DMS 273 (cell line): ENCODE measurements at regions not wholly inside any gene's neighbourhood (a gene's known extent, or its start where the extent isn't known, plus 50 kb on each side); places are given as distances from the start of the nearest gene placed in this dataset.
A peak's percentile ranks its signal among the peaks of the same experiment; 100 is the strongest.

Experiments used
- DNase-seq: peaks from one replicate; lab custom pipeline; 2025; ENCODE audit not compliant: unreplicated experiment; lab: John Stamatoyannopoulos, UW

DNA sequence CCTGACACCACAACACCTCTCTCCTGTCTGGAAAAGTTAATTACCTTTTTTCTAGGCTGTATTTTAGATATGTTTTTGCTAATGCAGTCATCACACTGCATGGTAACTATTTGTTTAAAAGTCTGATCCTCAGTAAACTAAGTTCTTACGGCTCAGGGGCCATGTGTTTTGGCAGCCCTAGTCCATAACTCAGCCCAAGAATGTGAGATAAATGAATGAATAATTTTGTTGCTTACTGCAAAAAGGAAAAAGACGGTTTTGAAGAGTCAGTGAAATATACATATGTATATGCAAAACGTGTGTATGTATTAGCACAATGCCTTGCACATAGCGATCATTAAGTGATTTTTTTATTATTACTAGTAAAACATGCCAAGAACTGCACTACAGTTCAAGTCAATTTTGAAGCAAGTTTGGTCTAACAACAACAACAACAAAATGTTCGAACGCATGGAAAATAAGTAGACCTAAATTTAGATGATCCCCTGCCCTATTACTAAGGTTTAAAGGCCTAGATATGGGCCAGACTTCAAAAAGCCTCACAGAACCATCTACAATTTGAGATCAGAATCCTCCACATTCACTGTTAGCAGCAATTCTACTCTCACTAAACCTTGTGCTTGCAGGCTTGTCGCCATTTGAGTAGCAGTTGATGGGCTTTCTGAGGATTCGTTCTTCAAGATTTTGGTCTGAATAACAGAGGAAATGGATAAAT, 140.0 kb downstream of the NDUFA12 start:
- no peak for DNase-seq

DNA sequence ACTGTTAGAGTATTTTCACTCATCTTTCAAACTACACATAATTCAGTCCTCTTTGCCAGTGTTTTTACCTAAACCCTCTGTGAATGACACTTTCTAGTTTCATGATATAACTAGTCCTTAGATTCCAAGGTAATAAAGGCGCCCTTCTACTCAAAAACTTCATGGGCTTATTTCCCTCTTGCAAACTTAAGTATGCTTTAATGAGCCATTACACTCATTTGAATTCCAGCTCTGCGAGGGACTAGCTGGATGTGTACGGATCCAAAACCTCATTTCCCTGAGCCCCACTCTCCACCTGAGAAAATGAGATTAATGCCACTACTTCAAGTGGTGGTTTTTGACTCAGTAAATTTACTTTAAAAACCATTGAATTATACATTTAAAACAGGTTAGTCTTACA, 141.1 kb downstream of the NDUFA12 start:
- DNase-seq, result no peak

DNA sequence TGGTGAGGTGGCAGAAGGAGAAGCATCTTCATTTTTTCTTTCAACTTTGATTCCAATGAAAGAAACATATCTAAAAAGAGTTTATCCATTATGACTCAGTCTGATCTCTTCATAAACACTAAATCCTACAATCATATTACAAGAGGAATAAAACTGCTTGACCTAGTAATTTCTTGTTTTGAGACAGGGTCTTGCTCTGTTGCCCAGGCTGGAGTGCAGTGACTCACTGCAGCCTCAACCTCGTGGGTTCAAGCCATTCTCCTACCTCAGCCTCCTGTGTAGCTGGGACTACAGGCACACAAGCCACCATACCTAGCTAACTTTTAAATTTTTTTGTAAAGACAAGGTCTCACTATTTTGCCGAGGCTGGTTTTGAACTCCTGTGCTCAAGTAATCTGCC, 147.2 kb downstream of the NDUFA12 start:
- no peak for DNase-seq

DNA sequence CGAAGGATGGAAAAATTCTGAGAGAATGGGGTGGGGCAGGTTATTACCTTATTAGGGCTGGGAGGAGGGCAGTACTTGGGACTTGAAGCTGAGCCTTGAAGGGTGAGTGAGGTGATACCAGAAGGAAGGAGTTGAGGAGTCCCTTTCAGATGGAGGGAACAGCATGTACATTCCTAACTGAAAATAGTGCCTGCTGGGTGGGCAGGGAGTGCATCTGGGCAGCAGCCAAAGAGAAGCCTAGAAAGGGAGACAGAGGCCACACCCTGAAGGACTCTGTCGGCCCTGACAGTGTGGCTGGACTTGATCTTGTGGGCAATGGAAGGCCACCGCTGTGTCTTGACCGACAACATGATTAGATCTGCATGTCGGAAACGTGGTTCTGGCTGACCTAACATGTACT, 147.6 kb downstream of the NDUFA12 start:
- DNase-seq, result no peak

DNA sequence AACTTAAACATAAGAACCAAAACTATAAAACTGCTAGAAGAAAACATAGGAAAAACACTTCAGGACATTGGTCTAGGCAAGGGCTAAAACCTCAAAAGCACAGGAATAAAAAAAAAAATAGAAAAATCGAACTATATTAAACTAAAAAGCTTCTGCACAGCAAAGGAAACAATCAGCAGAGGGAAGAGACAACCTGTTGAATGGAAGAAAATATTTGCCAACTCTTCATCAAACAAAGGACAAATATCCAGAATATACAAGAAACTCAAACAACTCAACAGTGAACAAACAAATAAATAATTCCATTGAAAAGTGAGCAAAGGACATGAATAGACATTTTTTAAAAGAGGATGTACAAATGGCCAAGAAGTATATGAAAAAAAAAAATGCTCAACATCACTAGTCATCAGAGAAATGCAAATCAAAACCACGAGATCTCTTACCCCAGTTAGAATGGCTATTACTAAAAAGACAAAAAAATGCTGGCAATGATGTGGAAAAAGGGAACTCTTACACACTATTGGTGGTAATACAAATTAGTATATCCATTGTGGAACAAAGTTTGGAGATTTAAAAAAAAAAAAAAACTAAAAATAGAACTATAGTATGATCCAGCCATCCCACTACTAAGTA, 152.0 kb downstream of the NDUFA12 start:
- no peak for DNase-seq

DNA sequence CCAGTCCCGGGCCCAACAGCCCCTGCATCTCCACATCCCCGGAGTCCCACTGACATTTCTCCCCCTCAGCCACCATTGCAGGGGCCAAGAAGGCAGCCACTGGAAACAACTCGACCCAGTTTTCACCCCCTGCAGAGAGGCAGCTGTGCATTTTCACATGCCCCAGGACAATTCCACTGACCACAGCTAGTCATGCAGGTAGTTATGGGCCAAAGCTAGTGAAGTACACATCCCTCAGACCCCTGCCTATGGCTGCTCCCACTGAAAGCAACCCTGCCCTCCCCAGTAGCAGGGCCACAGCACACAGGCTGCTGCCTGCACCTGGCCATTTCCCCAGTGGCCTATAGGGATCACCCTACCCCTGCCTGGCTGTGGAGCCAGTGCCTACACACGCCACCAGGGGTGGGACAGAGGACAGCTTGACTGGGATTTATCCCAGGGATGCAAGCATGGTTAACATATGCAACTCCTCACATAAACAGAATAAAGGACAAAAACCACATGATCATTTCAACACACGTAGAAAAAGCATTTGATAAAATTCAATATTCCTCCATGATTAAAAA, 154.0 kb downstream of the NDUFA12 start:
- DNase-seq, result no peak

DNA sequence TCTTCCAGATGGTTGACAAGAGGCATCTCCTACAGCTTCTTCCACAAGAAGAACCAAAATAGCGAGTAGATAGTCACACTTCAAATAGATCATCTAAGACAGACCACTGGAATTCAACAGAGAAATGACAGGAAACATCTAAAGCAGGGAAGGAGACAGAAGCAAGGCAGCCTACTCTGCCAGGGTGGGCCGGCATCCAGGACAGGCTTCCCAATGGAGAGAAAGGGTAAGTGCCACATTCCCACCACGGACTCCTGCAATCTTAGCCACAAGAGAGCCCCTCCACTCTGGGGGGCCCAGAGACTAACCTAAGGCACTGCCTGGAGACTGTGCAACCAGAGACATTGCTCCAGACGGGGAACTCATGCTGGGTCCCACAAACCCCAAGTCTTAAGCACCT, 154.5 kb downstream of the NDUFA12 start:
- DNase-seq, result no peak

DNA sequence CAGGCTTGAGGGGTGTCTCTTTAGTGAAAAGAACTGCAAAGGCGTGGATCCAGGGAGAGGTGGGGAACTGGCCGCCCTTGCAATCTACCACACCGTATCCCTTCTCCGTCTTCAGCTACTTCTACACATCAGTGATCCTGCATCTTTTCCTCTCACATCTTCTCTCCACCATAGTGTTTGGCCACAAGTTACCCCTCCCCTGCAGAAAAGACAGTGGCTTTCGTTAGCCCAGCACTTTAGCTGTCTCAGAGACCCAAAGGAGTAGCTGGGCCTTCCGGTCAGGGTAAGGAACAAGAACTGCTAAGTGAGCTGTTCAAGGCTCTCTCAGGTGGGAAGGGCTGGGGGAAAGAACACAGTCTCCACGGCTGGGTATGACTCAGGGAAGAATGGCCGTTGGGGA, 158.4 kb downstream of the NDUFA12 start:
- DNase-seq, result no peak

DNA sequence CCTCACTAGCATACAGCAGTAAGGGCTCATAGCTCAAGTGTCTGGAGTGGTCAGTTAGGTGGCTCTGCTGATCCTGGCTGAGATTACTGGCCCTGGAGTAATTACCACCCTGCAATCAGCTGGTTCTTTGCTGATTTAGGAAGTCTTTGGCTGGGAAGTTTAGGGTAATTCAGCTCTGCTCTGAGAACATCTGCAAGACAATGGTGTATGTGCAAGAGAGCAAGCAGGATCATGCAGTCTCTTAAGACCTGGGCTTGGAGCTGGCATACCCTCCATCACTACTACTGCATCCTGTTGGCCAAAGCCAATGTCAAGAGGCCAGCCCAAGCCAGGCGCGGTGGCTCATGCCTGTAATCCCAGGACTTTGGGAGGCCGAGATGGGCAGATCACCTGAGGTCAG, 159.0 kb downstream of the NDUFA12 start:
- no peak for DNase-seq

DNA sequence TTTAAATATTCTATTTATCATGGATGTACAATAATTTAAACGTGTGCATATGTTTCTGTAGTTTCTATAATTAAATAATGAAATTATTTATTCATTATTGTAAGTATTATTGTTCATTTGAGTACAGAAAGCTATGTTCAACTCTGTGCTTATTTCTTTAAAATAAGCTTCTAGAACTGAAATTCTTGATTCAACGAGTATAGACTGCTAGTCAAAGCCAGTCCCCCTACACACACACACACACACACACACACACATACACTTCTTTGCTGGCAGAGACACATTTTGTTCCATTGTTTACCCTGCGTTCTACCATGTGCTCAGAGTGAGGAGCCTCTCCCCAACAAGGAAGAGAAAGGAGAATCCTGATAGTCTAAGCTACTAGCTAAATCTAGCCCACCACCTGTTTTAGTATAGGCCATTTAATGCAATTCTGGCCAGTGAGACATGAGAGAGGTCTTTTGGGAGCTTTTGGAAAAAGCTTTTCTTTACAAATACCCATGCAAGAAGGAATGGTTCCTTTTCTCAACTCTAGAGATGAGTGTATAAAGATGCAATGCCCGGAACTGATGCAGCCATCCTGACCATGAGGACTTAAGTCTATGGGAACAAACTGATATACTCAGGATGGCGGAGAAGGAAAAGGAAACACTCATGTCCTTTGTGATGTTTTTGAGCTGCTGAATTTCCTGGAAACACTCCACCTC, 161.4 kb downstream of the NDUFA12 start:
- DNase-seq, result no peak

DNA sequence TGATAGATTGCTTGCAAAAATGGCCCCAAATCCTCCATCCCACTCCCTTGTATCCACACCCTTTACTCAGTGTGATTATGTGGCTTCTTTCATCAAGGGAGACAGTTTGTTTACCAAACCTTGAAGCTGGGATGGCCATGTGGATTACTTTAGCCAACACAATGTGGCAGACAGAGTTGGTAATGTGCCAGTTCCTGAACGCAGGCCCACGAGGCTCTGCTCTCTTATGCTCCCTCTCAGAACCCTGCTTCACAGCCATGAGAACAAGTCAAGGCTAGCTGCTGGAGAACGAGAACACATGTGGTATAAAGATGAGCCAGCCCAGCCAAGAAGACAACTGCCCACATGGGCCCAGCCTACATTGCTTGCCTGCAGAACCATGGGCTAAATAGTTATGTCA, 162.3 kb downstream of the NDUFA12 start:
- peak; percentile 32 for DNase-seq

DNA sequence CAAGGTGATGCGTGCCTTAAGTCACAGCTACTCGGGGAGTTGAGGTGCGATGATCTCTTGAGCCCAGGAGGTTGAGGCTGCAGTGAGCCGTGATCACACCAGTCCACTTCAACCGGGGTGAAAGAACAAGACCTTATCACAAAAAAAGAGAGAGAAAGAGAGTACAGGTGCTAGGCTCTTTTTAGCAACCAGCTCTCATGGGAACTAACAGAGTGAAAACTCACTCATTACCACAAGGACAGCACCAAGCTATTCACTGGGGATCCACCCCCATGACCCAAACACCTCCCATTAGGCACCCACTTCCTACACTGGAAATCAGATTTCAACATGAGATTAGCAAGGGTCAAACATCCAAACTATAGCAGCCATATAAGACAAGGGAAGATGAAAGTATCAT, 164.2 kb downstream of the NDUFA12 start:
- no peak for DNase-seq

DNA sequence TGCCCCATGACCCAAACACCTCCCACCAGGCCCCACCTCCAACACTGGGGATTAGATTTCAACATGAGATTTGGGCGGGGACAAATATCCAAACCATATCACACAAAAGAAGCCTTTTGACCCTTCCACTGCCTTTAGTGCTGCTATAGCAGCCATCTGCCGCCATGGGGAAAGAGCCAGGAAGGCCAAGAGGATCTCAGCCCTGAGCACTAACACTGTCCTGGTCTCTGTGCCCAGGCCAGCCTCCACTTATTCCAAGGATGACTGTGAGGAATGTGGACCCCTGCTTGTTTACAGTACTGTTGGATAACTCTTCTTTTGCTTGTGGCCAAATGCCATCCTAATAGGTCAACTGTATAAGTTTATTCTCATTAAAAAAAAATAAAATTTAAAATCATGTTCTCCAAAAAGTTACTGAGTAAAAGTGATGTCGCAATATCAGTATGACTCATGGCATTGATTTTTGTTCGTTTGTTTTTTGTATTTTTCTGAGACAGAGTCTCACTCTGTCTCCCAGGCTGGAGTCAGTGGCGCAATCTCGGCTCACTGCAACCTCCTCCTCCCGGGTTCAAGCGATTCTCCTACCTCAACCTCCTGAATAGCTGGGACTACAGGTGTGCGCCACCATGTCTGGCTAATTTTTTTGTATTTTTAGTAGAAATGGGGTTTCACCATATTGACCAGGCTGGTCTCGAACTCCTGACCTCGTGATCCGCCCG, 166.4 kb downstream of the NDUFA12 start:
- peak; percentile 15 for DNase-seq

DNA sequence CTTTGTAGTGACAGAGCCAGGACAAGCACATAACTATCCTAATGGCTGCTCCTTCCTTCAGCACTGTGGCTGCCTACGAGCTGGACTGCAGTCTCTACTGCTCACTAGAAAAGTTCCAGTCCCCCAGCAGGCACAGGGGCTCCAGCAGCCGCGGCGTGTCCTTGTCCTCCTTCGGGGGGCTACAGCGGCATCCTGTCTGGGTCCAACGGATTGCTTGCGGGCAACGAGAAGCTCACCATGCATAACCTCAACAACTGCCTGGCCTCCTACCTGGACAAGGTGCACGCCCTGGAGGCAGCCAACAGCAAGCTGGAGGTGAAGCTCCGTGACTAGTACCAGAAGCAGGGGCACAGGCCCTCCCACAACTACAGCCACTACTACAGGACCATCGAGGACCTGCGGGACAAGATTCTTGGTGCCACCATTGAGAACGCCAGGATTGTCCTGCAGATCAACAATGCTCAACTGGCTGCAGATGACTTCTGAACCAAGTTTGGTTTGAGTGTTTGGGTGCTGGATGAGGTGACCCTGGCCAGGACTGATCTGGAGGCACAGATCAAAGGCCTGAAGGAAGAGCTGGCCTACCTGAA, 169.4 kb downstream of the NDUFA12 start:
- no peak for DNase-seq

DNA sequence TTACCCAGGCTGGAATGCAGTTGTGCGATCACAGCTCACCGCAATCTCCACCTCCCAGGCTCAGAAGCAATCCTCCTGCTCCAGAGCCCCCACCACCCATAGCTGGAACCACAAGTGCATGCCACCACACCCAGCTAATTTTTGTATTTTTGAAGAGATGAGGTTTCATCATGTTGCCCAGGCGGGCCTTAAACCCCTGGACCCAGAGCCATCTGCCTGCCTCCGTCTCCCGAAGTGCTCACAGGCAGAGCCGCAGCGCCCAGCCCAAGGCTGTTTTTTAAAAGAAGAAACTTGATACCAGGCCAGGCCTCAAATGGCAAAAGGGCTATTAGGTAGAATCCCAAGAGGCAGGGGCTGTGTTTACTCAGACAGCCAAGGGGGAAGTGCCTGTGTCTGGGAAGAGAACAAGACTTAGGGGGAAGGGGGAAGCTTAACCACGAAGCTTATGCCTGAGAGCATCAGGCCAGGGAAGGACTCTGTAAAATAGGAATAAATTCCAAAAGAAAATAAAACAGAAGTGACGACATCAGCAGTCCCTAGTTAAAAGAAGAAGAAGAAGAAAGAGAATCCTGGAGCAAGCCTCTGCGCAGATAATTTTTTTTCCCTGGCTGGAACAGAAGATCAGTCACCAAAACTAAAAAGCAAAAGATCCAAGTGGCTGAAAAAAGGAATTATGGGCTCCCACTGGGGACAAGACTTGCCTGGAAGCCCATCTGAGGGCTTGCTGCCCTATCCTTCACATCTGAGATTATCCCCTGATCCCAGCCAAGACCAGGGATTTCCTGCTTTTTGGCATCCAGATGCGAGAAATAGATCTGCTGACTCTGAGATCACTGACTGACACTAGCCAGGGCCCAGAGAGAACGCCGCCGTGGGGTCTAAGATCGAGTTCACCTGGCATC, 170.5 kb downstream of the NDUFA12 start:
- peak; percentile 86 for DNase-seq

DNA sequence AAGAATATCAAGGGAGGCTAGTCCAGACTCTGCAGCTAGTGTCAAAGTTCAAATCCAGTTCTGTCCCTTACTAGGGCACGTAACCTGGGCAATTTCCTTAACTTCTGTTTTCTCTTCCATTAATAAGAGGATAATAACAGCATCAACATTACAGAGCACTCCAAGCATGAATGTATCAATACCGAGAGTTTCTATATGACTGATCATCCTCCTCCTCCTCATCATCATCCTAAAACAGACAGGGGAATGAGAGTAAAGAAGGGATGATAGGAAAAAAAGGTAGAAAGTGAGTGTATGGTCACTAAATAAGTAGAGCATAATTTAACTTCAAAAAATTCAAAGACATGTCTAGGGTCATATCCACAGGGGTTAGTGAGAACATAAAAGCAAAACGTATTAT, 171.4 kb downstream of the NDUFA12 start:
- DNase-seq, result no peak

DNA sequence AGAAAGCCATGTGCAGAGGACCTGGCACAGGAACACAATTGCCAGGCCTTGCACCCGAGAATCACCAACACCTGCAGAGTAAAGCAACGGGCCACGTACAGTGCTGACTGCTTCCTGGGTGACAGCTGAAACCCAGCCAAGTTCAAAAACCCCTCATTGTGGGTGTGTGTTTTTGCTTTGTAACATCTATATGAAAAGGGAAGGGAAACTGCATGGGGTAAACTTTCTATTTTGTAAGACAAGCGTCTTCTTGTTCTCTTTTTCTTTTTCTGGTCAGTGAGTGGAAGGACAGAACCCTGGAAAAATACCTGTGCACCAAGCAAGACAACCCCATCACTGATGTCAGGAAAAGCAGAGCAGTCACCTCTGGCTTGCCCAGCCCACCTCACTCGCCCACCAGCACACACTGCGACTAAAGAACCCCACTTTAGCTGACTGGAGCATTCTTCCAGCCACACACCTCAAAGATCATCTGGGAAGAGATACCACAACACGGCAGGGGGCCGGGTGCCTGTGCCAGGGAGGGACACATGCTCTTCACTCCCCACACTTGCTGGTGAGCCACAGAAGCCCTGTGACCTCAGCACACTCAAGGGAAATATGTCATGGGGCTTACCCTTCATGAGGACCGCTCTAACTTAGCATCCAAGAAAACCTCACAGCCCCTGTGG, 172.3 kb downstream of the NDUFA12 start:
- no peak for DNase-seq

DNA sequence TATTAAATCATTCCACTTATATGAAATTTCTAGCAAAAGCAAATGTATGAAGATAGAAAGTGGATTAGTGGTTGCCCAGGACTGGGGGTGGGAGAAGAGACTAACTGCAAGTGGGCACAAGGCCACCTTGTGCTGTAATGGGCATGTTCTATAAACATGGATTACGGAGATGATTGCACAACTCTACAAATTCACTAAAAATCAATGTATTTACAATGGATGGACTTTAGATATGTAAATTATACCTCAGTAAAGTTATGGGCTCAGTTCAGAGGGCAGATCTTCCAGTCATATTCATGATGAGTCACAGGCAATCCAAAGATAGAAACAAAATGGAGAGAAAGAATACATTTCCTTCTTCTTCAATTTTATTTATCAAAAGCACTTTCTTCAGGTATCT, 173.9 kb downstream of the NDUFA12 start:
- DNase-seq, result no peak

DNA sequence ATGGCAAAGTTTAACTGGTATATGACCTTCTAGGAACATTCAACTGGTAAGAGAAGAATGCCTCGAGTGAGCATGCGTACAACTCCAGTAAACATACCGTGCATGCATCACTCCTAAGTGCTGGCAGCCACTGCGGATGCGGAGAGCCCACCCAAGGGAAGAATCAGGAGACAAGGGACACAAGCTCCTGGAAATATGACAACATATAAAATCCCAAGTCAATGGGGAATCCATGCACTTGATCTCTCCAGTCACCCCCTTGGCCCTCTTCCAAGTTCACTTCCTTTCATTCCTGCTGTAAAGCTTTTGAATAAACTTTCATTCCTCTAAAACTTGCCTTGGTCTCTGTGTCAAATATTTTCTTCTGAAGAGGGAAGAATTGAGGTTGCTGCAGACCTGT, 168.7 kb upstream of the TMCC3 start:
- DNase-seq, result no peak

DNA sequence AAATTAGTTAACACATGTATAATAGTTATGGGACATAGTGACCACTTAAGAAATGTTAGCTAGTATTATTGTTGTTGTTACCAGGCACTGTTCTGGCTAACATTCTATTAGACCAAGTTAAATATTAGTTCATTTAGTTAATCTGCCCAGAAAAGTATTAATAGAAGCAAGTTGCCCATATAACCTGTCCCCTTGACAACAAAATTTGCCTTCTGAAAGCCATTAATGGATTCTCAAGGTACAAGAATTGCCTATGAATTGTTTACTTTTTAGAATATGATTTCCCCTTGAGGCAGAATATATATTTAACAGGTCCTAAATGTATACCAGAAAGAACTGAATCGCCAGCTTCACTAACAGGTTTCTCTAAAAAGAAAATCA, 167.3 kb upstream of the TMCC3 start:
- DNase-seq, result no peak
